ENCODE measurements at regions not wholly inside any gene's neighbourhood (a gene's known extent, or its start where the extent isn't known, plus 50 kb on each side); places are given as distances from the start of the nearest gene placed in this dataset.
"Not testable (repeated sequence)": the region's sequence is repeated elsewhere in the genome, so short reads cannot be mapped to it uniquely, and the experiment has no call there.

DNA sequence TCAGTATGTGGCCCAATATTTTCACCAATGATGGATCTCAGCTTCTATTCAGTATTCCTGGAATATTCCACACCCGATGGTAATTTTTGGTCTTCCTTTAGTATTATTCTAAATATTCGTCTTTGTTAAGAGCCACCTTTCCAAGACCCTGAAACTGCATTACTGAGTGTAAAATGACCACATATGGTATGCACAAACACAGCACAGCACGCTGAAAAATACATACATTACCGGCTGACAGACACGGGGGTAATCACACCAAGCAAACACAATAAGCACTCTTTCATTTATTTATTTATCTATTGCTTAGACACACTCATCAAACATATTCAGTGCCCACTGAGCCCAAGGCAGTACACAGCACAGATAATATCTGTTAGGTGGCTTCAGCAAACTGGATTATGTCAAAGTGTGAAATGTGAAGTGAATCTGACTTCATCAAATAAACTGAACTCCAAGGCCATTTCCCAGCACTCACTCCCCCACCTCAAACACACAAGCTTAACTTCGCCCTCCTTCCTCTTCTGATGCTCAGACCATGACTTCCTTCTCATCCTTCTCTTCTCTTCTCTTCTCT, 1637.8 kb upstream of the C9orf72 start:
- no peak for DNase-seq

DNA sequence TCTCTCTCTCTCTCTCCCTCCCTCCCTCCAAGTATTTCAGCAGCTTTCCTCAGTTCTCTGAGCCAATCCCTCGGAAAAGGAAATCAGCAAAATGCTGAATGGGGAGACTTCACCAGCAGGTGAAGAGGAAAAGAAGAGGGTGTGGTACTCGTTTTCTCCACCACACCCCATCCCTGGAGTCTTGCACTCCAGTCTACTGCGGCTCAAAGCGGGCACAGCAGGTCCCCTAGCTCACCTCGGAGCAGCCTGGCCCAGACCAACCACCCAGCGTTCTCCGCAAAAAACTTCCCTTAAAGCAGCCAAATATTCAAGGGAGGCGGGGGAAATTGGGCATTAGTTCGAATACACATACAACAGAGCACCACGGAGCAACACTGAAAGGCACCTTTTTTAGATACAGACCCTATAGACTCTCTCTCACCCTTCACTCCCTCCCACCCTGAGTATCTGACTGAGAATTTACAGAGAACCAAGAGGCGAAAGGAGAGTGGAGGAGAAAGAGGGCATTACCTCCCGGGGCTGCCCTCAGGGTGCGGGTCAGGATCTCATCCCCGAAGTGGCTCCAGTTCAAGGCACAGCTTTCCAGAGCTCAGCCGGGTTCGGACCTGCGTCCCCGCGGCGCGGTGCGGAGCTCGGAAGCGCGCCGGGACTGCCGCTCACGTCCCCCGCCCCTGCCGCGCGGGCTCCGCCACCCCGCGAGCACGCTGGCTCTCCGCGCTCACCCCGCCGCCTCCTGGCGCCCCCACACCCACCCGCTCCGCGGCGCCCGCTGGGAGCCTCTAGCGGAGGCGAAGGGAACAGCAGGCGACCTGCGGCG, 1638.5 kb upstream of the C9orf72 start:
- peak; percentile 16 for DNase-seq

- no peak for DNase-seq
Observed at GRCh38 chr9:29212397-29213387, 1639.4 kb upstream of the C9orf72 start.

GRCh38 chr9:29213417-29214153, 1640.3 kb upstream of the C9orf72 start, which contains the start of gene LINGO2:
LINGO2 (minus strand) TSS chr9:29213601.
- no peak for DNase-seq

- DNase-seq = no peak
Observed at GRCh38 chr9:29214154-29214689, 1640.9 kb upstream of the C9orf72 start.

DNA sequence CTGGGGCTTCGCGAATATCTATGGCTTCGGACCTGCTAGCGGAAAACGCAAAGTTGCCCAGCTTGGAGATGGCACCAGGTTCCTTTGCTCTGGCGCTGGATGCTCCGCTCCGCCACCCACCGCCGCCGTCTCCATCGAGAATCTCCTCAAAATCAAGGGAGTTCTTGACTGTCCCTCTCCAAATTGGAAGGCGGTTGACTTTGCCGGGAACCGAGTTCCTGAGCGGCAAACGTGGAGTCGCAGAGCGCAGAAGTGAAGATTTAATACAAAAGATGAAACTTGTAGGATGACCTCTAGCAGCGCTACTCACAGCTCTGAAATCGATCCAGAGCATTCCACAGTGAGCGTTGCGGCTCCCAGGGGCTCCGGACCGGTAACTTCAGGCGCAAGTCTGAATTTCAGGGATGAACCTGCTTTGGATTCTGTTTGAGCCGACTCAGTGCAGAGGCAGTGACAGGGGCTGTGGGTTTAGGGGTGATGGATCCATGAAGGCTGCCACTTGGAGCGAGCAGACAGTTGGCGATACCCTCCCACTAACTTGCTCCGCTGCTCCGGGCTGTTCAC, 1641.5 kb upstream of the C9orf72 start:
- no peak for DNase-seq

- no peak for DNase-seq
Observed at GRCh38 chr9:29217966-29218365, 1644.7 kb upstream of the C9orf72 start.

DNA sequence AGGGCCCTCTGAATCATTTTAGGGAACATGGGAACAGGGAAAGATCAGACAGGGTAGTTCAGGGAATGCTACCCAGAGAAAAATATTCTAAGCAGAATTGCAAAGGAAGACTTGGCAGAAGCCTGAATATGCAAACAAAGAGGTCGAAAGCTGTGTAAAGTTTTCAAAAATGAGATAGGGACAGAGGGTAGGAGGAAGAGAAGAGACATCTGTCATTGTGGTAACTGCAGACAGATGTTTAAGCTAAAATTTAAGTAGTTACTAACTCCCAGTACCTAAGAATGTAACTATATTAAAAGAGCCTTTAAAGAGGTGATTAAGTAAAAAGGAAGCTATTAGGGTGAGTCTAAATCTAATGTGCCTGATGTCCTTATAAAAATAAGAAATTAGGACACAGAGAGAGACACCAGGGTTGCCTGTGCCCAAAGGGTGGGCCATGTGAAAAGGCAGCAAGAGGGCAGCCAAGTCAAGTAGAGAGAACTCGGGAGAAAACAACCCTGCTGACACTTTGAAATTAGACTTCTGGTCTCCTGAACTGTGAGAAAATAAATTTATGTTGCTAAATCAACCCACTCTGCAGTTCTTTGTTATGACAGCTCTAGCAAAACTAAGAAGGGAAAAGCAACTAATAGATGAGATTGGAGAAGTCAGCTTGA, 1647.4 kb upstream of the C9orf72 start:
- no peak for DNase-seq

- no peak for DNase-seq
Observed at GRCh38 chr9:29228558-29228957, 1655.3 kb upstream of the C9orf72 start.

DNA sequence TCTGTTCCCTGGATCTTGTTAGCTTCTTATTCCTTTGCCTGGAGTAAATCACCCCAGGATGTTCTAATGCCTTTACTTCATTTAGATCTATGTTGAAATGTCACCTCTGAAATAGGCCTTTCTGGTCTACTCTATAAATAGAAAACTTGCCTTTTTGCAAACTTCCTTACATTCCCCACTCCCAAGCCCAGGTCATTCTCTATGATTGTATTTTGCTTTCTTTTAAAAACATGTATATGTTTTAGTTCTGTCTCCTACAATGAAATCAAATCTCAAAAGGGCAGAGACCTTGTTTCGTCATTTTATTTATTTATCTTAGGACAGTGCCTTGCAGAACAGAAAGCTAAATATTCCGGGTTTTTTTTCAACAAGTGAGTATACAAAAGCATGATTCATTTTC, 1657.7 kb upstream of the C9orf72 start:
- no peak for DNase-seq

DNA sequence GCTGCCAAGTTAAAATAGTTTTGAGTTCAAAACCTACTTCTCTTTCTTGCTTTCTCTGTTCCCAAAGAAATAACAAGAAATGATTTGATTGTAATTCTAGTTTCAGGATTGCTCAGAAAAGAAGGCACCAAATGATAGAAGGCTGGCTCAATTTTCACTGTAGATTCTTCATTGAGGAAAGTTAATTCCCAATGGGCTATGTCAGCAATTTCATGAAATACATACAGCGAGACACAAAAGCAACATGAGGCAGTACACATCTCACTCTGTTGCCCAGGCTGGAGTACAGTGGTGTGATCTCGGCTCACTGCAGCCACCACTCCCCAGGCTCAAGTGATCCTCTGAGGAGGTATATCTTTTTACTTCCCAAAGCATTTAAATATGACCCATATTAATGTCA, 1659.9 kb upstream of the C9orf72 start:
- no peak for DNase-seq

GRCh38 chr9:29241320-29241719, 1668.0 kb upstream of the C9orf72 start:
- DNase-seq = no peak

- no peak for DNase-seq
Observed at GRCh38 chr9:29245351-29245750, 1672.1 kb upstream of the C9orf72 start.

DNA sequence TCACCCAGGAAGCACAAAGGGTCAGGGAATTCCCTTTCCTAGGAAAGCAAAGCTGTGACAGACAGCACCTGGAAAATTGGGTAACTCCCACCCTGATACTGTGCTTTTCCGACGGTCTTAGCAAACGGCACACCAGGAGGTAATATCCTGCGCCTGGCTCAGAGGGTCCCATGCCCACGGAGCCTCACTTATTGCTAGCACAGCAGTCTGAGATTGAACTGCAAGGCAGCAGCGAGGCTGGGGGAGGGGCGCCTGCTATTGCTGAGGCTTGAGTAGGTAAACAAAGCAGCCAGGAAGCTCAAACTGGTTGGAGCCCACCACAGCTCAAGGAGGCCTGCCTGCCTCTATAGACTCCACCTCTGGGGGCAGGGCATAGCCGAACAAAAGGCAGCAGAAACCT, 1697.1 kb upstream of the C9orf72 start:
- not testable (repeated sequence) for DNase-seq

DNA sequence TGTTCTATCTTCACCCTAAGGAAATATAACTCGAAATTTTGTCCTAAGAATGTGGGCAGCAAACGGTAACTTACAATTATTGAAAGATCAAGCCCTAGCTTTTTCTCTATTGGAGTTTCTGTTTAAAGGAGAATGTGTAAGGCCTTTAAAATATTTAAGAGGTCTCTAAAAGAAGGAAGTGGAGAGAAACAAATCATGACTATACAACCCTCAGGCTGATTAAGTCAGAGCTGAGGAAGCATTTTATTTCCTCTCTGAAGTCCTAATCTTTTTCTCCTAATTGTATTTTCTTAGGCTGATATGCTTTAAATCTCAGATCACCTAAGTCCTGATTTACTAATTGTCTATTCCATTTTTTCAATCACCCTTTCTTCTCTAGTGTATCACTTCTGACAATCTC, 1708.8 kb upstream of the C9orf72 start:
- no peak for DNase-seq

GRCh38 chr9:29285818-29286217, 1712.5 kb upstream of the C9orf72 start:
- DNase-seq = no peak

DNA sequence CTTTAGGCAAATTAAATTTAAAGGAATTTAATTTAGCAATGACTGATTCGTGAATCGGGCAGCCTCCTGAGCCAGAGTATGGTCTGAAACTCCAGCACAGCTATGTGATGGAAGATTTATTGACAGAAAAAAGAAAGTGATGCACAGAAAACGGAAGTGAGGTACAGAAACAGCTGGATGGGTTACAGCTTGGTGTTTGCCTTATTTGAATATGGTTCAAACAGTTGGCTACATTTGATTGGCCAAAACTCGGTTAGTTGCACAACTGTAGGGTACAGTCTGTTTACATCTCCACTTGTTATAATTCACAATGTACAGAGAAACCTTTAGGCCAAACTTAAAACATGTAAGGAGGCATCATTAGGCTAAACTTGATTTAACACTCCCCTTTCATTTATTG, 1716.1 kb upstream of the C9orf72 start:
- DNase-seq = no peak

- DNase-seq = no peak
Observed at GRCh38 chr9:29290516-29290915, 1717.2 kb upstream of the C9orf72 start.

- no peak for DNase-seq
Observed at GRCh38 chr9:29297592-29297991, 1724.3 kb upstream of the C9orf72 start.

DNA sequence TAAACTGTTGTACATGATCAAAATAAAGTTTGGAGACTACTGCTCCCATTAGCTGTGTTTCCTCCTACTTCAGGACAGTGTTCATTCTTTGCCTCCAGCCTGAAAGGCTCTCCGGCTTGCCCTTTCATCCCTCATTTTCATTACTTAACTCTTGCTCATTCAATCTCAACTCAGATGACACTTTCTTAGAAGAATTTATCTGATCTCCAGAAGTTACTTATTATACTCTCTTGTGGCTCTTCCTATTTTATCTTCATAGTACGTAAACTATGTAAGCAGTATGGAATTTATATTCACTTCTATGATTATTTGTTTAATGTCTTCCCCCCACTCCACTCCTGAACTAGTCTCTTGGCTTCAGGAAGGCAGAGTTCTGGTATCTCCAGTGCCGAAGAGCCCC, 1737.9 kb upstream of the C9orf72 start:
- DNase-seq = no peak

GRCh38 chr9:29312327-29312726, 1739.0 kb upstream of the C9orf72 start:
- DNase-seq = no peak
